OCI-LY7 (cell line): ENCODE measurements at regions not wholly inside any gene's neighbourhood (a gene's known extent, or its start where the extent isn't known, plus 50 kb on each side); places are given as distances from the start of the nearest gene placed in this dataset.
"Not testable (repeated sequence)": the region's sequence is repeated elsewhere in the genome, so short reads cannot be mapped to it uniquely, and the experiment has no call there.

Experiments used
- BruUV-seq: library from RNA; stranded (reverse); fragments of 400-500 nt; replicated peaks from 2 replicates; lab custom pipeline; 2021; lab: Mats Ljungman, UMichigan
- CTCF ChIA-PET: fragments of 300-600 bp; sonication (Branson Sonifier 250); formaldehyde crosslinking; loops from one replicate; lab custom pipeline; 2022; ENCODE audit warnings: antibody characterized with exemption; ENCODE audit not compliant: unreplicated experiment; lab: Charles Lee
- POLR2A ChIA-PET: fragments of 300-600 bp; sonication (Branson Sonifier 250); formaldehyde crosslinking; loops from one replicate; lab custom pipeline; 2022; ENCODE audit warnings: antibody characterized with exemption; lab: Charles Lee
- DNase-seq: peaks from one replicate; pipeline ENCODE4 v3.0.0-alpha.2; 2015; ENCODE audit warnings: low spot score
- H2AFZ ChIP-seq: fragments of 200-600 bp; sonication (generic), shearing (Covaris generic); 2 replicates; pipeline ENCODE4 v1.6.1; 2014; ENCODE audit warnings: mild to moderate bottlenecking, antibody characterized with exemption, low read length, moderate library complexity
- H3K27ac ChIP-seq: fragments of 200-600 bp; sonication (generic); 2 replicates; pipeline ENCODE4 v1.5.1; 2014; ENCODE audit warnings: mixed run types, low read depth, mild to moderate bottlenecking, moderate library complexity, low read length, inconsistent platforms; ENCODE audit not compliant: poor library complexity, severe bottlenecking
- H3K36me3 ChIP-seq: fragments of 200-600 bp; sonication (generic); 2 replicates; pipeline ENCODE4 v1.6.1; 2014; ENCODE audit warnings: mild to moderate bottlenecking, antibody characterized with exemption, low read length, moderate library complexity, mixed read lengths; ENCODE audit not compliant: insufficient read depth
- H3K4me1 ChIP-seq: fragments of 200-600 bp; sonication (generic); 2 replicates; pipeline ENCODE4 v1.5.1; 2014; ENCODE audit warnings: mild to moderate bottlenecking, low read length; ENCODE audit not compliant: insufficient read depth, poor library complexity, severe bottlenecking
- H3K4me2 ChIP-seq: fragments of 200-600 bp; sonication (generic); 2 replicates; pipeline ENCODE4 v1.6.1; 2014; ENCODE audit warnings: mild to moderate bottlenecking, low read length
- H3K4me3 ChIP-seq: fragments of 200-600 bp; sonication (generic); 2 replicates; pipeline ENCODE4 v1.5.1; 2014; ENCODE audit warnings: mild to moderate bottlenecking, low read depth, low read length; ENCODE audit not compliant: poor library complexity, severe bottlenecking
- H3K79me2 ChIP-seq: fragments of 200-600 bp; sonication (generic); 2 replicates; pipeline ENCODE4 v1.6.1; 2016; ENCODE audit warnings: low read depth, mild to moderate bottlenecking, low read length, moderate library complexity, mixed read lengths; ENCODE audit not compliant: insufficient read depth
- H3K9me2 ChIP-seq: fragments of 200-600 bp; sonication (generic); 2 replicates; pipeline ENCODE4 v1.6.1; 2016; ENCODE audit warnings: mild to moderate bottlenecking, low read length, mixed read lengths; ENCODE audit not compliant: insufficient read depth
- H3K9me3 ChIP-seq: fragments of 200-600 bp; sonication (generic); 2 replicates; pipeline ENCODE4 v1.6.1; 2014; ENCODE audit warnings: mild to moderate bottlenecking, mixed run types, low read length, mixed read lengths
- H4K20me1 ChIP-seq: fragments of 200-600 bp; sonication (generic); 2 replicates; pipeline ENCODE4 v1.6.1; 2014; ENCODE audit warnings: mild to moderate bottlenecking, antibody characterized with exemption, low read length, moderate library complexity, mixed read lengths; ENCODE audit not compliant: insufficient read depth
- CTCF ChIP-seq: fragments of 200-600 bp; sonication (generic); conservative IDR thresholded peaks from 2 replicates; pipeline ENCODE4 v1.5.1; 2014; ENCODE audit warnings: mild to moderate bottlenecking, antibody characterized with exemption, low read length, moderate library complexity, mixed read lengths
- intact Hi-C: fragments of 100-400 bp; cut with micrococcal nuclease; formaldehyde crosslinking; loops from one replicate; pipeline ENCODE4 v1.10.0; 2022; ENCODE audit not compliant: unreplicated experiment

GRCh38 chr10:47648594-47648993 lies 114.8 kb downstream of the SYT15B start:
- H3K4me2 ChIP-seq, H3K36me3 ChIP-seq, H2AFZ ChIP-seq, BruUV-seq, CTCF ChIA-PET, intact Hi-C loops, H4K20me1 ChIP-seq, H3K4me1 ChIP-seq, H3K9me2 ChIP-seq, H3K9me3 ChIP-seq, H3K4me3 ChIP-seq, POLR2A ChIA-PET, DNase-seq, H3K79me2 ChIP-seq, H3K27ac ChIP-seq: not testable (repeated sequence)

GRCh38 chr10:47647523-47648101 lies 115.8 kb downstream of the SYT15B start:
- H3K4me2 ChIP-seq, H3K36me3 ChIP-seq, H3K27ac ChIP-seq, H3K9me2 ChIP-seq, H3K4me1 ChIP-seq, H3K4me3 ChIP-seq, H4K20me1 ChIP-seq, CTCF ChIA-PET, H2AFZ ChIP-seq, H3K9me3 ChIP-seq, POLR2A ChIA-PET, BruUV-seq, DNase-seq, intact Hi-C loops, H3K79me2 ChIP-seq: not testable (repeated sequence)

GRCh38 chr10:47646686-47647273 lies 116.6 kb downstream of the SYT15B start:
- BruUV-seq, H3K36me3 ChIP-seq, intact Hi-C loops, H3K79me2 ChIP-seq, POLR2A ChIA-PET, CTCF ChIA-PET, H3K4me1 ChIP-seq, H3K4me3 ChIP-seq, H2AFZ ChIP-seq, H3K27ac ChIP-seq, H3K4me2 ChIP-seq, H3K9me2 ChIP-seq, H4K20me1 ChIP-seq, H3K9me3 ChIP-seq: not testable (repeated sequence)
- DNase-seq = peak; percentile 54
- TF ChIP-seq CTCF = peak; percentile 60; the same call in 1 of the 2 replicates

- H3K79me2 ChIP-seq, H3K27ac ChIP-seq, H3K36me3 ChIP-seq, H3K9me3 ChIP-seq, H3K4me2 ChIP-seq, H3K4me1 ChIP-seq, POLR2A ChIA-PET, H4K20me1 ChIP-seq, H2AFZ ChIP-seq, DNase-seq, CTCF ChIA-PET, intact Hi-C loops, BruUV-seq, H3K4me3 ChIP-seq, H3K9me2 ChIP-seq: not testable (repeated sequence)
These were observed 103.5 kb upstream of the AGAP9 start for GRCh38 chr10:47626975-47627374.

- H3K9me3 ChIP-seq, H3K9me2 ChIP-seq, H2AFZ ChIP-seq, BruUV-seq, DNase-seq, H4K20me1 ChIP-seq, H3K4me3 ChIP-seq, H3K4me2 ChIP-seq, intact Hi-C loops, CTCF ChIA-PET, H3K27ac ChIP-seq, H3K79me2 ChIP-seq, H3K4me1 ChIP-seq, POLR2A ChIA-PET, H3K36me3 ChIP-seq: not testable (repeated sequence)
These were observed 99.3 kb upstream of the AGAP9 start for GRCh38 chr10:47622719-47623118.
